Activated CD4-positive, alpha-beta T cell treated with anti-CD3 and anti-CD28 coated beads, Interleukin-10, Interleukin-2, amounts not matched to agents 100 ng/mL and 50 ng/mL, durations not matched to agents 16 hours and 8 hours (primary cell): ENCODE measurements at regions not wholly inside any gene's neighbourhood (a gene's known extent, or its start where the extent isn't known, plus 50 kb on each side); places are given as distances from the start of the nearest gene placed in this dataset.
"Not testable (repeated sequence)": the region's sequence is repeated elsewhere in the genome, so short reads cannot be mapped to it uniquely, and the experiment has no call there.

ENCODE experiments used
- DNase-seq: peaks from one replicate; pipeline ENCODE4 v3.0.0-alpha.2; 2020

DNA sequence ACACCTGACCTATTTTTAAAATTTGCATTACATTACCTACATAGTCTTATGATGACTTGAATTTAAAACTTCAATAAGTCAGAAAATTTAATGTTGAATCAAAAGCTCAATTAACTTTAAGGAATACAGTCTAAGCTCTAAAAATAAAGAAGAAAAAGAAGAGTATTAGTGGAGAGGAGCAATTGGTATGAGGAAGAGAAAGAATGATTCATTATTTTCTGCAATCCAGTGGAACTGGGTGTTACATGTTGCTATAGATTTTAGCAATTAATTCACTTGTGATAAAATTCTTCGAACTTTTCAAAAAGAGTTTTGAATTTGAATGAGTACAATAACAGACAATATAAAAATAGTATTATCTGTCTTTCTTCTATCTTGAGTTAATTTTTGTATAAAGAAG lies 158.9 kb upstream of the POT1 start:
- DNase-seq = no peak

DNA sequence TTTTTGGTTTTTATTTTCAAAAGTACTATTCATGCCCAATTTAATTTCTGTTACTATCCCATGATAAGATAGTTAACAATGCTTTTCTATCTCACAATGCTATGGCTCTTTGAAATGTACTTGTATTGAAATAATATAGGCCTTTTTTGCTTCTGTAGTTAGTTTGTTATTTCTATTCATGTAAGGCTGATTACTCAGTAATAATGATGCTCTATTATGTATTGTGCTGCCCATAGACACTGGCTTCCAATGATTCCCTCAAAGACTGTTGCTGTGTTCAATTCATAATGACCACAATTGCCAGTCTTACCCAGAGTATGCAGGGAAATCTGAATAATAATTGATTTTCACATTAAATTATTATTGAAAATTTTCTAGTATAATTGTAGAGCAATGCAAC lies 155.5 kb upstream of the POT1 start:
- no peak for DNase-seq

DNA sequence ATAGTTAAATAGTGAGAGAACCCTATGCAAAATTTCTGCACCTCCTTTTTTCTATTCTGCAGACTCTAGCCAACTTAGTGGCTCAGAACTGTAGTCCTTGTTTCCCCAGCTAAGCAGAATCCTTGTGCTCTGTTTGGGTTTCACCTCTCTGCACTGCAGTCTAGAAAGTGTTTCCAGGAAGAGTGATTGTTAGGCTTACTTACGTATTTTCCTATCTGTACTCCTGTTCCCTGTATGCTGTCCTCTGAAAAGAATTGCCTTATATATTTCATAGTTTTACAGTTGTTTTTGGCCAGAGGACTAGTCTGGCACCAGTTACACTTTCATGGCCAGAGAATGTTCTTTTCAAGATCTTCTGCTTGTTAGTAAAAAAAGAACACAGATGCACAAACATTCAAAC lies 154.6 kb upstream of the POT1 start:
- no peak for DNase-seq

- DNase-seq = no peak
These were observed 144.5 kb upstream of the POT1 start for GRCh38 chr7:125074141-125074540.

GRCh38 chr7:125065546-125065945 lies 135.9 kb upstream of the POT1 start:
- DNase-seq = no peak

DNA sequence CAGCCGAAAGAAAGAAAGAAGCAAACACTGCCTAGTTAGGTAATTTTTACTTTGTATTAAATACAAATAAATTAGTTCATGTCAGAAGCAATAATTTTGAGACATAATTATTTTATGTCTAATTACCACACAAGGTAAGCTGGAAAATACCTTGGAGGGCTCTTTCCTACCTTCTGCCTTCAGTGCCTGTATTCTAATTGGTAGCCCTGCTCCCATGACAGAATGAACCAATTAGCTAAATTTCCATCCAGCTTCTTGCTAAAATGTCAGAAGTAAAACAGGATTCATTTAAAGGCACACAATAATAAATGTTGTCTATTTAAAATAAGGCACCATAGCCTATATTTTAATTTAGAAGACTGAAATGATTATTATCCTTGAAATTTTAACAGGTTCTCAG lies 135.4 kb upstream of the POT1 start:
- DNase-seq = no peak

- no peak for DNase-seq
These were observed 132.3 kb upstream of the POT1 start for GRCh38 chr7:125061776-125062397.

GRCh38 chr7:125061083-125061745 lies 131.6 kb upstream of the POT1 start:
- DNase-seq = not testable (repeated sequence)

GRCh38 chr7:125059861-125060456 lies 130.3 kb upstream of the POT1 start:
- no peak for DNase-seq

DNA sequence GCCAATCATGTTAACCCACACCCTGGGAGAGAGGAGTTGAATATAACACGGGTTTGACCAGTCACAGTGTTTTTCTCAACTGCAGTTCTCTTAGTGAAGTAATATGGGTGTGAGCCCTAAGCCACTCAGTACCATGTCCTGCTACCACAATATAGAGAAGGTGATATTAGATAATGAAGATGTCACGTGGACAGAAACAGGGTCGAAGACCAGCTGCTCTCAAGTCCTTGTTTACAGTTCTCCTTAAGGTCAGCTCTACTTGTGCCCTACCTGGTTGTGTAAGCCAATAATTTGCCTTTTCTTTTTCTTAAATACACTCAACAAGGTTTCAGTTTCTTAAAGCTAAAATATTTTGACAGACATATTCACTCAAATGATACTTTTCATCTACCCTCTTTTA lies 128.3 kb upstream of the POT1 start:
- no peak for DNase-seq

DNA sequence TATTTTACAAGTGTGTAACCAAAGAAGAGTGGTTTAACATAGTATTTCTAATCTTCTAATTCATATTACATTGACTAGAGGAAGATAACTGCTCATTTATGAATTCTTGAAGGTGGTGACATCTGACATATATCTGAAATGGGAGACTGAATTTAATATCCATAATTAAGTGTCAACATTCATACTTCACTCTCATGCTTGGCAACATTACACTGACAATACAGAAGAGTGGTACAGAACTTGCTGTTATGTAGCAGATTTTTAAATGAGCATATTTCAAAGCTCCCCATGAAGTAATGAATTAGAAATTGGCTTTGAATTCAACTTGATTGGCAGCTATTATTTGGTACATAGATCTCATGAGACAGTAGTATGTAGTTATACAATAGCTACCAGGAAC lies 125.8 kb upstream of the POT1 start:
- DNase-seq = no peak

DNA sequence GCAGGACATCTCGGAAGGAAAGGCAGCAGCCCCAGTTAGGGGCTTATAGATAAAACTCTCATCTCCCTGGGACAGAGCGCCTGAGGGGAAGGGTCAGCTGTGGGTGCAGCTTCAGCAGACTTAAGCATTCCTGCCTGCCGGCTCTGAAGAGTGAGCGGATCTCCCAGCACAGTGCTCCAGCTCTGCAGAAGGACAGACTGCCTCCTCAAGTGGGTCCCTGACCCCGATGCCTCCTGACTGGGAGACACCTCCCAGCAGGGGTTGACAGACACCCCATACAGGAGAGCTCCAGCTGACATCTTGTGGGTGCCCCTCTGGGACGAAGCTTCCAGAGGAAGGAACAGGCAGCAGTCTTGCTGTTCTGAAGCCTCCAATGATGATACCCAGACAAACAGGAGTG lies 117.1 kb upstream of the POT1 start:
- no peak for DNase-seq

DNA sequence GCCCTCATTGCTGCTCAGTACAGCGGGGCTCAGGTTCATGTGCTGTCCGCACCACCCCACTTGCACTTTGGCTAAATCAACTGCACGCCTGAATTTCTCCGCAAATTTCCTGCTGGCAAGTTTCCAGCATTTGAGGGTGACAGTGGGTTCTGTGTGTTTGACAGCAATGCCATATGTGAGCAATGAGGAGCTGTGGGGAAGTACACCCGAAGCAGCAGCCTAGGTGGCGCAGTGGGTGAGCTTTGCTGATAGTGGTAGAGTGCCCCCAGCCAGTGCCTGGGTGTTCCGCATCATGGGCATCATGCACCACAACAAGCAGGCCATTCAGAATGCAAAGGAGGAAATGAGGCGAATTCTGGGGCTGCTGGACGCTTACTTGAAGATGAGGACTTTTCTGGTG lies 103.9 kb upstream of the POT1 start:
- no peak for DNase-seq

- no peak for DNase-seq
These were observed 103.3 kb upstream of the POT1 start for GRCh38 chr7:125032943-125033342.

DNA sequence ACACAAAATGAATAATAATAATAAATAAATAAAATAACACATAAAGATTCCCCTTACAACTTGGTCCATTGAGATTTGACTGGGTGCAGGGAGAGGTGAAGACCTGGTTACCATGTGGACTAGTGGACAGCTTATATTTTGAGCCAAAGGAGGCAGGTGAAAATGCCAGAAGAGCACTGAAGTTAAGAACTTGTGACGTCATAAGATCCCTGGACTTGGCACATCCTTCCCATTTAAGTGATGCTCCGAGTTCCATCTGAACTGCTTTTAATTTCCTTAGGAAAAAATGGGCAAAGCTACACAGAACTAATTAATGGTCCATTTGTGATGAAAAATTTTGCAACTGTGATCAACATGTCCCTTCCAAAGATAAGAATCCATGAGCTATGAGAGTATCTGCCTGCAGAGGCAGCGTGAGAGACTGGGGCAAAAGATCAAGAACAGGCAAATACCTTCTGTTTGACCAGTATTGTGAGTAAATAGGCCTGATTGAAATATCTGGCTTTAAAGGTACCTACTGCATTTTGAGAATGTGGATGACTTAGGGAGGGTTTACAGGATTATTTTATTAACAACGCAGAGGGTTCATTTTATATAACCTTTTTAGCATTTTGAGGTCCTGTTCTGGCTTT lies 101.2 kb upstream of the POT1 start:
- no peak for DNase-seq

- DNase-seq = no peak
These were observed 96.0 kb upstream of the POT1 start for GRCh38 chr7:125025620-125026019.

DNA sequence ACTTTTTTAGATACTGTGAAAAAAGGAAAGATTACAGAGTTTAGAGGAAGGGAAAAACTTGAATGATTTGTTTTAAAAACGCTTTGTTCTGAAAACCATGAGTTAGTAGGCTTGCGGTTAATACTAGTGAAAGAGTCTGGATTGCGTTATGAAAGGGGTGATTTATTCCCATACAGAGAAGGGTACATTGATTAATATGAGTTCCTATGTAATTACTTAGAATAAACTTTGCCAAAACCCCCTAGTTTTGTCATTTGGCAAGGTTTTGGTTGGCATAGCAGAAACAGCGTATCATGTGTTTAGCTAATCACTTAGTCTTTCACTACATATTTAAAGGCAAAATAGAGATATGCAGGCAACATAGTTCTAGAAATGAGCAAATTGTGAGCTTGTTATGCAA lies 91.2 kb upstream of the POT1 start:
- no peak for DNase-seq

GRCh38 chr7:125010540-125010939 lies 80.9 kb upstream of the POT1 start:
- no peak for DNase-seq

DNA sequence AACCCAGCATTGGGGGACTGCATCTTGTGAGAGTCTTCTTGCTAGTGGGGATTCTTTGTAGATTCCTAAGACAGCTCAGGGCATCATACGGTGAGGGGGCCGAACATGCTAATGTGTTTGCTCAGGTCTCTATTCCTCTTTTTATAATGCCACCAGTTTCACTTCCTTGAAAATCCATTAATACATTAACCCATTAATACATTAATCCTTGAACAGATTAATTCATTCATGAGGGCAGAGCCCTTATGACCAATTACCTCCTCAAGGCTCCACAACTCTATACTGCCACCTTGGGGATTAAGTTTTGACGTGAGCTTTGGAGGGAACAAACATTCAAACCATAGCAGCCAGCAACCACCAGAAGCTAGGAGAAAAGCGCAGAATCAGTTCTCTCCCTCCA lies 67.2 kb upstream of the POT1 start:
- peak; percentile 3 for DNase-seq

- no peak for DNase-seq
These were observed 63.4 kb upstream of the POT1 start for GRCh38 chr7:124992851-124993562.

DNA sequence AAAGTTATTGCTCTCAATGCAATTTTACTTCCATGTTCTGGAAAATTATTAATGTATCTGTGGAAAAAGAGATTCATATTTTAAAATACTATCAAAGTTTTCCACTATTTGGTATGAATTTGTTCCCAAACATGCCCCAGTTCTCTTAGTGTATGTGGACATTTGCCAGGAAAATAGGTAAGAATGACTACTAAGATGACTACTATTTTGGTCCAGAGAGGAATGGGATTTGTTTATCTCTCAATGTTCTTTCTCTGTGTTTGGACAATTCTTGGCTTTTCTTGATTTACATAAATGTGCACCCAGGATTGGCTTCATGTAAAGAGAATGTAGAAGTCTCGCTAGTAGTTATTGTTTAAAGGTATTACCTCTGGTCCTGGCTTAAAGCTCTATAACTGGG lies 60.3 kb upstream of the POT1 start:
- no peak for DNase-seq
